NCI-H146 treated with DMSO at 0.1 percent for 48 hours (cell line): ENCODE measurements at regions not wholly inside any gene's neighbourhood (a gene's known extent, or its start where the extent isn't known, plus 50 kb on each side); places are given as distances from the start of the nearest gene placed in this dataset.

Source experiments
- DNase-seq: peaks from one replicate; lab custom pipeline; 2025; ENCODE audit not compliant: unreplicated experiment; lab: John Stamatoyannopoulos, UW

- no peak for DNase-seq
Observed at GRCh38 chr6:8731874-8732273, 296.5 kb upstream of the SLC35B3 start.

GRCh38 chr6:8710668-8711431 is 275.5 kb upstream of the SLC35B3 start:
- DNase-seq, result no peak

GRCh38 chr6:8707956-8708772 is 272.8 kb upstream of the SLC35B3 start:
- DNase-seq, result peak; percentile 57

GRCh38 chr6:8707369-8707768 is 272.0 kb upstream of the SLC35B3 start:
- no peak for DNase-seq

GRCh38 chr6:8705435-8706020 is 270.2 kb upstream of the SLC35B3 start:
- DNase-seq, result no peak

- no peak for DNase-seq
Observed at GRCh38 chr6:8703059-8703458, 267.7 kb upstream of the SLC35B3 start.

GRCh38 chr6:8688821-8689220 is 253.5 kb upstream of the SLC35B3 start:
- DNase-seq, result no peak

- no peak for DNase-seq
Observed at GRCh38 chr6:8686077-8686476, 250.7 kb upstream of the SLC35B3 start.

- DNase-seq, result no peak
Observed at GRCh38 chr6:8683204-8683603, 247.9 kb upstream of the SLC35B3 start.

GRCh38 chr6:8679823-8680222 is 244.5 kb upstream of the SLC35B3 start:
- no peak for DNase-seq

GRCh38 chr6:8678466-8678865 is 243.1 kb upstream of the SLC35B3 start:
- DNase-seq, result no peak

- no peak for DNase-seq
Observed at GRCh38 chr6:8674126-8674525, 238.8 kb upstream of the SLC35B3 start.

GRCh38 chr6:8672882-8673281 is 237.5 kb upstream of the SLC35B3 start:
- no peak for DNase-seq

GRCh38 chr6:8670792-8671191 is 235.4 kb upstream of the SLC35B3 start:
- DNase-seq, result no peak

- DNase-seq, result no peak
Observed at GRCh38 chr6:8664700-8665099, 229.4 kb upstream of the SLC35B3 start.

- DNase-seq, result no peak
Observed at GRCh38 chr6:8664070-8664469, 228.7 kb upstream of the SLC35B3 start.

- DNase-seq, result no peak
Observed at GRCh38 chr6:8659404-8660189, 224.3 kb upstream of the SLC35B3 start.

GRCh38 chr6:8658416-8658815 is 223.1 kb upstream of the SLC35B3 start:
- DNase-seq, result no peak

GRCh38 chr6:8657522-8657921 is 222.2 kb upstream of the SLC35B3 start:
- DNase-seq, result no peak

- no peak for DNase-seq
Observed at GRCh38 chr6:8655670-8656454, 220.5 kb upstream of the SLC35B3 start.
